GM21723 (cell line): ENCODE measurements at regions not wholly inside any gene's neighbourhood (a gene's known extent, or its start where the extent isn't known, plus 50 kb on each side); places are given as distances from the start of the nearest gene placed in this dataset.

Experiments used
- ATAC-seq: cut with Tn5 transposase; IDR thresholded peaks from one replicate; pipeline ENCODE4 v1.9.1; 2021; ENCODE audit warnings: mild to moderate bottlenecking, moderate library complexity; ENCODE audit not compliant: unreplicated experiment

DNA sequence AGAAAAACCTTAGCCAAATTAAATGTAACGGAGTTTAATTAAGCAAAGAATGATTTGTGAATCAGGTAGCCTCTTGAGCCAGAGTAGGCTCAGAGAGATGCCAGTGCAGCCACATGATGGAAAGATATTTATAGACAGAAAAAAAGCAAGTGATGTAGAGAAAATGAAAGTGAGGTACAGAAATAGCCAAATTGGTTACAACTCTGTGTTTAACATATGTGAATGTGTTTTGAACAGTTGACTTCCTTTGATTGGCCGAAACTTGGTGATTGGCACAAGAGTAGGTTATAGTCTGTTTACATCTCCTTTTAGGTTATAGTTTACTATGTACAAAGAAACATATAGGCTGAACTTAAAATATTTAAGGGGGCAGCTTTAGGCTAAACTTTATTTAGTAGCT, 459.9 kb upstream of the BOD1L1 start:
- ATAC-seq: peak; percentile 90

DNA sequence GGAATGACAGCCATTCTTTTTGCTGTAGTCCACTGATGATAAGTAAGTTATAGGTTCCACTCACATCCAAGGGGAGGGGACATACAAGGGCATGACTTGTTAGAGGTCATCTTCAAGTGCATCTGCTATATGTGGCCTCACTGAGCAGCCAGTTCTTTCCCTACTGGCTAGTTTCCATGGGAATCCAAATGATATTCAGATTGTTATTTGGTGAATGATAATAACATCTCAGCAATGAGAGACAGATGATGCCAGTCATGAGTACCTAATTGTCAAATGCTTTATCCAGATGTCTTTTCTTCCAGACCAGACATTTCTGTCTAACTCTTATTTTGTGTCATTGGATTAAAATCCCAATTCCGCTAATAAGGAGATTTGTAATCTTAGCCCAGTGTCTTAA, 460.4 kb upstream of the BOD1L1 start:
- no peak for ATAC-seq

DNA sequence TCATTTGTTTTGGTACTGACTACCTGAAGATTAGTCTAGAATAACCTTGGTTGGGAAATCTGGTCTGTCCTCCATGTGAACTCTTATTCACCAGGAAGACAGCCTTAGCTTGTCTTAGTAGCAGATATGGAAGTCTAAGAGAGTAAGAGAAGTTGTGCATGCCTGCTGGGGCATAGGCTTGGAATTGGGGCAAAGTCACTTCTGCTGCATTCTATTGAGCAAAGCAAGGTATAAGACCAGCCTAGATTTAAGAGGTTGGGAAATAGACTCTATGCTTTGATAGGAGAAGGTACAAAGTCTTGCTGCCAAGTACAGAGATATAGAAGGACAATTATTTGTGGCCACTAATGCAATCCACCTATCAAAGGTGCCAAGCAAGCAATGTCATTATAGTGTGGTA, 464.0 kb upstream of the BOD1L1 start:
- ATAC-seq: no peak

GRCh38 chr4:14091966-14092365, 464.4 kb upstream of the BOD1L1 start:
- no peak for ATAC-seq

- no peak for ATAC-seq
These were observed 465.2 kb upstream of the BOD1L1 start for GRCh38 chr4:14092741-14093140.

DNA sequence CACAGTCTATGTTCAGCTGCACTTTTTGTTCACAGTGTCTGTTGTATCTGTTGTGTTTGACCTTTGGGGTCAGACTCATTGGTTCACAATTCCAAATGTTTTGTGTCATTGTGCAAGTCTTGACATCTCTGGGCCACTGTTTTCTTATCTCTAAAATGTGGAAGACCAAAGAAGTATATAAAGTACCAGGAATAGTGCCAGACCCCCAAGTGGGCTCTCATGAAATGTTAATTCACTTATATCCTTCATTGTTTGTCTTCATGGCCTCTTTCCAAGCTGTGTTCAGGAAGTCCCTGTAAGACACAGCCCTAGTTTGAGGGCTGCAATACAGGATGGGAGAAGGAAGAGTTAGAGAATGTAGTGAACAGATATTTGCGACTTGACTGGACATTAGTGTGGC, 468.3 kb upstream of the BOD1L1 start:
- no peak for ATAC-seq

DNA sequence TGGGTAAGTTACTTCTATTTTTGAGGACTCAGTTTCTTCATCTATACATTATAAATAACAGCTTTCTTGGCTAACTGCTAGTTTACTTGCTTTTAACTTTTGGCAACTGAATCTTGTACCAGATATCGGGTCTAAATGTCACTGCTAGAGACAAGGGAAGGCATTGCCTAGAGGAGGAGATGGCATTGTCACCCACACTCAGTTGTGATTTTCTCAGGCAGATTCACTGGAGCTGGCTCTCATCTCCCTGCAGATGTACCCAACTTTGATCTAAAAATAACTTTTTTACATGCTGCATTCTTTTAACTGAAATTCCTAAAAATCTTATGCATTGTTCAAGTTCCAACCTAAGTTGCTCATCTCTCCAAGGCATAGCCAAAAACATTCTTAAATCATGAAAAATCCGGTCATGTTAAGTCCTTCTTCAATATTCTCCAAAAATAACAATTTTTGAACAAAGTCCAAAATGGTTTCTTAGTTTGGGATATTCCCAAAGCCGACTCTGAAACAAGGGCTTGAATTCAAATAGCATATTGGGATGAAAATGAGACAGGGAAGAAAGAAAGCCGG, 469.0 kb upstream of the BOD1L1 start:
- no peak for ATAC-seq

- no peak for ATAC-seq
These were observed 472.8 kb upstream of the BOD1L1 start for GRCh38 chr4:14100349-14100748.

DNA sequence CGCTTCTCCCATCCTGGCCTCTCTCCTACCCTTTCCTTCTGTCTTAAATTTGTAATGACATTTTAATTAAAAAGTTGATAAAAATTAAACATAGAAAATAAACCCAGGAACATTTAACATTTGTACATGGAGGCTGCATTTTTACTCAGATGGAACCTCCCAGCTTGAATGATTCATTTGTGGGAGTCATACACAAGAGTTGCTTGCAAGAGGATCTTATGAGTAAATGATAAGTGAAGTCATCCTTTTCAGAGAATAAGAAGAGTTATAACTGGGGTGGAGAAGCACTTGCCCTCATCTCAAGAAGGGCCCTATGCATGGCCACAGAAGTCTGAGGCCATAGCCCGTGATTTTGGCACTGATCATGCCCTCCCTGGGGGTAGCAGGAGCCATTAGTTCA, 482.9 kb upstream of the BOD1L1 start:
- no peak for ATAC-seq

- no peak for ATAC-seq
These were observed 484.2 kb upstream of the BOD1L1 start for GRCh38 chr4:14111730-14112181.

DNA sequence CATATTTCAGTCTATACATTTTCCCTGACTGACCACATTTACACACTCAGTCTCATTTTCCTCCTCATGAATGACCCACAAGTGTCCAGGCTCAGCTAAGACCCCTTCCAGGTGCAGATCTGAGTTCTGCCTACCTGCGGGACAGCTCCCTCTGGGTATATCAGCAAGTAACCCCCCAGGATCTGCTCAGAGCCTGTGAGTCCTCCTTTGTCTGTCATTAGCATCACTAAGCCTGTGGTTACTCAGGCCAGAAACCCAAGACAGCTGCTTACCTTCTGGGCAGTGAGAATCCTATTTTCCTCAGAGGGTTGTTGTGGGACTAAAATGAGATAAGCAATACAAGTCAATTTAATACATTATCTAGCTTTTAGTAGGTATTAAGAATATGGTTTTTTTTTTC, 487.6 kb upstream of the BOD1L1 start:
- no peak for ATAC-seq

GRCh38 chr4:14117575-14118238, 490.2 kb upstream of the BOD1L1 start:
- no peak for ATAC-seq

DNA sequence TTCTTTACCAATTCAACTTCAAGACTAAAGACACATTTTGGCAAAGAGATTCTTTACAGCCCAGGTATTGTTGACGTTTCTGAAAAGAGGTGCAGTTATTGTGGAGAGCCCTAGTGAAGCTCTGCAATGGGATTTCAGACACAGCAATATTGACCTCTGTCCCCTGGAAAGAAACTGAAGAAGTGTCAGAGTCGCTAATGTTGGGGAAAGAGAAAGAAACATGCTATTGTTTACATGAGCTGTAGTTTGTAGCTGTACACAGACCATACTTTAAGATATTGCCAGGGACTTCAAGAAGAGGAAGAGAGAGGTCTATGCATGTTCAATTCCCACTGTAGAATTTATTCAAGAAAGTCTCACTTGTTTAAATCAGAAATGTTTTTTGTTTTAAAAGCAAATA, 497.3 kb upstream of the BOD1L1 start:
- ATAC-seq: no peak

DNA sequence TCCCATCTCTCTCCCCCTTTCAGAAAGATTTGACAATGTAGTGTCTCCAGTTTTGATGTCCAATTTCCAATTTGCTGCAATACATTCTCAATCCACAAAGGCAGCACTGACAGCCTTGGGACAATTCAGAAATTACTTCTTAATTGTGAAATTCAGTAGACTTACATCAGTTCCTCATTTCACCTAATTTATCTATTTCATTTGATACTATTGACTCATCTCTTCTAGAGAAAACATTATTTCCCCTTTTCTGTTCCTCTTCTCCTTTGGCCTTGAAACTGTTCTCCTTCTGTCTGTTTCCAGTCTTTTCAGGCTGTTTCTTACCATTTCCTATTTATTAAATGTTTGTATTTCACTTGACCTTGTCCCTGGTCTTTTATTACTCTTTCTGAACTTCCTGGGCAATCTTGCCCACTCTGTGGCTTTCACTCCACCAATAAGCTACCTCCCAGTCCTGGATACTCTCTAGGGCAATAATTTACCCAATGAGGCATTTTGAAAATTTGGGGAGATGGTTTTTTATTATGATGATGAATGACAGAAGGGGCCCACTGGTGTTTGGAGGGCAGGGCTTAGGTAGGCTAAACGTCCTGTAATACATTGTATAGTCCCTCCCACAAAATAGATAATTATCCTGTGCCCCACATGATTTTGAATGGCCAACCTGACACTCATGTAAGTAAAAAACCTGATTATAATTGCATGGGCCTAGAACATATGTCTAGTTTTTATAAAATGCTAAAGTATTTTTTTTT, 498.0 kb upstream of the BOD1L1 start:
- peak; percentile 91 for ATAC-seq

DNA sequence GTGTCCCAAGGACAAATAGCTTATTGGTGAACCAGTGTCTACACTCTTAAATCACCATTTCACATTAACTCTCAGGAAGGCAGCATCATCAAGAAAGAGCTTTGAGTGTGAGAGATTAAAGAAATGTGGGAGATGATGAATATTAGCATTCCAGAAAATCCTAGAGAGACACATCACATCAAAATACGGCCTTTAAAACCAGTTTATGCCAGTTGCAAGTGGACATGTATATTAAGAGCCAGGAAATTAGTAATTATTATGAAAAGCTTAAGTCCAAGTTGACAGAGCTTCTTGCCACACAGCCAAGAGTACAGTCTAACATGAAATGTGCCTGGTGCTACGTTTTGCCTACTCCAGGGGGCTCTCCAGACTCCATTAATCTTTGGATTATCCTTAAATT, 503.0 kb upstream of the BOD1L1 start:
- ATAC-seq: no peak

GRCh38 chr4:14131335-14131734, 503.8 kb upstream of the BOD1L1 start:
- no peak for ATAC-seq

GRCh38 chr4:14132301-14132700, 504.8 kb upstream of the BOD1L1 start:
- ATAC-seq: no peak

DNA sequence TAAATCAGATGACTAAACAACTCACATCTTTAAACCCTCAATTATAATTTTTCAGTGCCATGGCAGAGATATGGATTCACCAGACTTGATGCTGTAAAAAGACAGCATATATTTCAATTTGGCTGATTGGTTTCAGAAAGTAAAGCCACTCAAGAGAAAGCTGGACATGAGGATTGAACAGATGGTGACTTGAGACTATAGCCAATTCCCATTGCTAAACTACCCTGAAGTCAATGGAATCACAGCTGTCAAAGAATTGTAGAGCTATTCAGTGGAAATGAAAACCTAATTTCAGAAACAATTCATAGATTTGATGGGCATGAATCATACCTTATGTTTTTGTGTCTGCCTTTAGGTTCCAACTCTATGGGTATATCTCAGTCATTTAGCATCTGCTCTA, 510.6 kb upstream of the BOD1L1 start:
- no peak for ATAC-seq

DNA sequence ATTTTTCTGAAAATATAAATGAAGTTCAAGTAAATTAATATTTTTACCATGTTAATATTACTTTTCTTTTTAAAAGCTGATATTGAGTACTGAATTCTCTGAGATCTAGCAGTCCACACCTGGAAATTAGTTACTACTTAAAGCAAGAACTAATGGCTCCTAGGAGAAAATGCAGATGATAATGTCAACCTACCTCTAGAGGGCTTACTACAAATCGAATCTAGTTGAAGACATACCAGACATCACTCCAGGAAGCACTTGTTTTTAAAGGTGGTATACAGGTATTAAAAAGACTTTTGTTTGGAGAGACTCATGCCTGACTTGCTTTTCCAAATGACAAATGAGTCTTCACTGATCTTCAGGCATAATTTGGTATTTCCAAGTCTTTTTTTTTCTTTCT, 516.4 kb upstream of the BOD1L1 start:
- ATAC-seq: no peak

DNA sequence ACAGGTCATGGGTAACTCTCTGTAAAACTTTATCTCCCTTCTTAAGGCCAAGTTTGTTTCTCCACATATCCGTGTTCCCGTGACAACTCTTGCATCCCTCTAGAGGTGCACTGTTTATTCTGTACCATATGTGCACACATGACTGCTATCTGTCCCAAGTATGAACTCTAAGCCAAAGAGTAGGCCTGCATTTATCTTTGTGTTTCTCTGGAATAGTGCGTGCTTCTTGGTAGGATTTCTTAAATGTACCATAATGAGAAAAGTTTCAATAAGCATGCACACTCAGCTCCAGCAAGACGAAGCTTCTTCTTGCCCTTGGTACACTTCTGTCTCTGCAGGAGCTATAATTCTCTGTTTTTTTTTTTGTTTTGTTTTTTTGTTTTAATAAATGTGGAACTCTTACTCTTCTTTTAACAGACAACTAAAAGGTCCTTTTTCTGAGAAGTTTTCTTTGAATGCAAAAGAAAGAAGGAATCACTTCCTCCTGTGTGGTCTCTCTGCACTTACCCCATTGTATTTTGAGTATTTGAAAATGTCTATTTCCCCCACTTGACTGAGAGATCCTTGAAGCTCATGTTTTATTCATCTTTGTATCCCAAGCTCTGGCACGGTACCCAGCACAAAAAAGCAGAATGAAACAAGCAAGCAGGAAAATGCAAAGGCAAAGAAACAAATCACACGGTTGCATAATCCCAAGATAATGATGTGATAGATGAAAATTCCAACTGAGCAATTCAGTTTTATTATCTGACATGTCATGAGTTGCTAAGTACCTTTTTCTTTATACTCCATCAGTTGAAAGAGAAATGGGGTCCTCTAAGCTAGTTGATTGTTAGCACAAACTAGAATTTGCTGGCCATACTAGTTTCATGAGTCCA, 521.9 kb upstream of the BOD1L1 start:
- ATAC-seq: no peak

GRCh38 chr4:14151101-14151500, 523.6 kb upstream of the BOD1L1 start:
- no peak for ATAC-seq
